Skin epidermis (tissue), 12 donors: ENCODE measurements at regions not wholly inside any gene's neighbourhood (a gene's known extent, or its start where the extent isn't known, plus 50 kb on each side); places are given as distances from the start of the nearest gene placed in this dataset.
"Not testable (repeated sequence)": the region's sequence is repeated elsewhere in the genome, so short reads cannot be mapped to it uniquely, and the experiment has no call there.

Experiments used
- H3K27ac ChIP-seq, 21 experiments: fragments of 200-600 bp; sonication (generic) in 11 of 21; one replicate each; pipeline ENCODE4 v1.5.0; 2020; ENCODE audit warnings: mild to moderate bottlenecking in 3 of 21, inconsistent platforms in 2 of 21, moderate library complexity in 2 of 21
- H3K4me3 ChIP-seq, 7 experiments: fragments of 200-600 bp; sonication (generic) in 2 of 7; one replicate each; pipeline ENCODE4 v1.5.0; 2020; ENCODE audit warnings: inconsistent platforms in 2 of 7, mild to moderate bottlenecking in 2 of 7, moderate library complexity in 1 of 7

GRCh38 chr2:150225030-150225429 is 262.4 kb downstream of the RND3 start:
- H3K27ac ChIP-seq: no peak overlapping the region

GRCh38 chr2:150224321-150224720 is 263.1 kb downstream of the RND3 start:
- Histone ChIP-seq H3K4me3 (no peak overlapping the region), H3K27ac (no peak overlapping the region)

More at GRCh38 chr2:150225030-150225429, 262.4 kb downstream of the RND3 start:
- no peak overlapping the region for H3K4me3 ChIP-seq

GRCh38 chr2:150222942-150223341 is 264.5 kb downstream of the RND3 start:
- Histone ChIP-seq H3K27ac (no peak overlapping the region), H3K4me3 (no peak overlapping the region)

GRCh38 chr2:150222379-150222778 is 265.1 kb downstream of the RND3 start:
- Histone ChIP-seq H3K27ac (no peak overlapping the region), H3K4me3 (no peak overlapping the region)

GRCh38 chr2:150219861-150220260 is 267.6 kb downstream of the RND3 start:
- no peak overlapping the region for H3K27ac ChIP-seq
- H3K4me3 ChIP-seq: no peak overlapping the region

- H3K27ac ChIP-seq: no peak overlapping the region
Observed at GRCh38 chr2:150215041-150215440, 272.4 kb downstream of the RND3 start.

GRCh38 chr2:150214626-150215025 is 272.8 kb downstream of the RND3 start:
- Histone ChIP-seq H3K27ac (no peak overlapping the region), H3K4me3 (no peak overlapping the region)

More at GRCh38 chr2:150215041-150215440, 272.4 kb downstream of the RND3 start:
- H3K4me3 ChIP-seq: no peak overlapping the region

GRCh38 chr2:150212722-150213171 is 274.7 kb downstream of the RND3 start:
- no peak overlapping the region for H3K4me3 ChIP-seq
- peak overlapping the region in 1 of 21 experiments; percentile 56 for H3K27ac ChIP-seq

- Histone ChIP-seq H3K4me3 (no peak overlapping the region), H3K27ac (no peak overlapping the region)
Observed at GRCh38 chr2:150211164-150211631, 276.3 kb downstream of the RND3 start.

GRCh38 chr2:150209746-150210145 is 277.7 kb downstream of the RND3 start:
- H3K4me3 ChIP-seq: no peak overlapping the region
- H3K27ac ChIP-seq: no peak overlapping the region

- no peak overlapping the region for H3K27ac ChIP-seq
Observed at GRCh38 chr2:150208689-150209088, 278.8 kb downstream of the RND3 start.

GRCh38 chr2:150207979-150208378 is 279.5 kb downstream of the RND3 start:
- H3K4me3 ChIP-seq: no peak overlapping the region
- no peak overlapping the region for H3K27ac ChIP-seq

More at GRCh38 chr2:150208689-150209088, 278.8 kb downstream of the RND3 start:
- no peak overlapping the region for H3K4me3 ChIP-seq

GRCh38 chr2:150204451-150204850 is 283.0 kb downstream of the RND3 start:
- no peak overlapping the region for H3K4me3 ChIP-seq

GRCh38 chr2:150194816-150195215 is 292.7 kb downstream of the RND3 start:
- not testable (repeated sequence) for H3K4me3 ChIP-seq, H3K27ac ChIP-seq

More at GRCh38 chr2:150204451-150204850, 283.0 kb downstream of the RND3 start:
- no peak overlapping the region for H3K27ac ChIP-seq

GRCh38 chr2:150192701-150193100 is 294.8 kb downstream of the RND3 start:
- no peak overlapping the region for H3K27ac ChIP-seq
- no peak overlapping the region for H3K4me3 ChIP-seq

GRCh38 chr2:150191349-150191748 is 296.1 kb downstream of the RND3 start:
- Histone ChIP-seq H3K27ac (no peak overlapping the region), H3K4me3 (no peak overlapping the region)

GRCh38 chr2:150190546-150190945 is 296.9 kb downstream of the RND3 start:
- Histone ChIP-seq H3K4me3 (no peak overlapping the region), H3K27ac (no peak overlapping the region)

GRCh38 chr2:150188800-150189199 is 298.7 kb downstream of the RND3 start:
- no peak overlapping the region for H3K4me3 ChIP-seq
- no peak overlapping the region for H3K27ac ChIP-seq

GRCh38 chr2:150188177-150188576 is 299.3 kb downstream of the RND3 start:
- Histone ChIP-seq H3K27ac (no peak overlapping the region), H3K4me3 (no peak overlapping the region)

GRCh38 chr2:150182566-150183235 is 304.8 kb downstream of the RND3 start:
- Histone ChIP-seq H3K4me3 (no peak overlapping the region), H3K27ac (no peak overlapping the region)

- no peak overlapping the region for H3K27ac ChIP-seq
- H3K4me3 ChIP-seq: no peak overlapping the region
Observed at GRCh38 chr2:150178591-150178990, 308.9 kb downstream of the RND3 start.

GRCh38 chr2:150174971-150175421 is 312.5 kb downstream of the RND3 start:
- Histone ChIP-seq H3K4me3 (no peak overlapping the region), H3K27ac (no peak overlapping the region)
